ENCODE measurements at regions not wholly inside any gene's neighbourhood (a gene's known extent, or its start where the extent isn't known, plus 50 kb on each side); places are given as distances from the start of the nearest gene placed in this dataset.

DNA sequence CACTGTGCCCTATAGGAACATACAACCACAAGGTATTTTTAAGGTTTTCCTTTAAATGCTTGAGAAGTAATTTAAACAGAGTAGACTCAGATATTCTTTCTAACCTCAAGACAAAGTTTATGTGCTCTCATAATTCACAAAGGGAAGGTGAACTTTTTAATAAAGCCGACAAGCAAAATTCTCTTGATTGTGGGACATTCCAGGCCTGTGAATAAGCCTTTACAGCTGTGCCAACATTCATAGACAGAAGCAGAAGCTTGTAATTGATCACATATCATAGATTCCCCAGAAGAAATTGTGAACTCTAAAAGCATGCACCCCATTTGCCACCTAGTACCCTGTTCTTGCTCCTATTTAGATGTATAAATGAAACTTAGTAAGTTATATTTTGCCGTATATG, 1107.8 kb upstream of the SEMA6A start:
- H3K4me1 ChIP-seq (ENCODE audit: control insufficient read depth, insufficient read depth, low read length): no peaks in the 10 kb centered on the region
- no peak overlapping the region for H3K4me3 ChIP-seq (ENCODE audit: low read depth, low read length)
- no peak overlapping the region for H3K27ac ChIP-seq (ENCODE audit: low read depth, low read length)
- no peaks in the 10 kb centered on the region for H3K27me3 ChIP-seq (ENCODE audit: control insufficient read depth, insufficient read depth, low read length)
- no peaks in the 10 kb centered on the region for H3K36me3 ChIP-seq (ENCODE audit: control insufficient read depth, insufficient read depth, low read length)
- H3K9ac ChIP-seq (ENCODE audit: low read length): no peak overlapping the region
- no peaks in the 10 kb centered on the region for H3K9me3 ChIP-seq (ENCODE audit: control insufficient read depth, insufficient read depth, low read depth, low read length)

- Histone ChIP-seq H3K36me3 (ENCODE audit: control insufficient read depth, insufficient read depth, low read length) (no peaks in the 10 kb centered on the region), H3K27me3 (ENCODE audit: control insufficient read depth, insufficient read depth, low read length) (no peaks in the 10 kb centered on the region), H3K9me3 (ENCODE audit: control insufficient read depth, insufficient read depth, low read depth, low read length) (no peaks in the 10 kb centered on the region), H3K9ac (ENCODE audit: low read length) (no peak overlapping the region), H3K4me1 (ENCODE audit: control insufficient read depth, insufficient read depth, low read length) (no peaks in the 10 kb centered on the region), H3K4me3 (ENCODE audit: low read depth, low read length) (no peak overlapping the region), H3K27ac (ENCODE audit: low read depth, low read length) (no peak overlapping the region)
These were observed 1107.0 kb upstream of the SEMA6A start for GRCh38 chr5:117681431-117682254.

GRCh38 chr5:117680426-117680825, 1105.8 kb upstream of the SEMA6A start:
- Histone ChIP-seq H3K27me3 (ENCODE audit: control insufficient read depth, insufficient read depth, low read length) (no peaks in the 10 kb centered on the region), H3K27ac (ENCODE audit: low read depth, low read length) (no peak overlapping the region), H3K36me3 (ENCODE audit: control insufficient read depth, insufficient read depth, low read length) (no peaks in the 10 kb centered on the region), H3K9ac (ENCODE audit: low read length) (no peak overlapping the region), H3K4me1 (ENCODE audit: control insufficient read depth, insufficient read depth, low read length) (no peaks in the 10 kb centered on the region), H3K9me3 (ENCODE audit: control insufficient read depth, insufficient read depth, low read depth, low read length) (no peaks in the 10 kb centered on the region), H3K4me3 (ENCODE audit: low read depth, low read length) (no peak overlapping the region)

- H3K4me1 ChIP-seq (ENCODE audit: control insufficient read depth, insufficient read depth, low read length): no peaks in the 10 kb centered on the region
- no peaks in the 10 kb centered on the region for H3K36me3 ChIP-seq (ENCODE audit: control insufficient read depth, insufficient read depth, low read length)
- no peak overlapping the region for H3K4me3 ChIP-seq (ENCODE audit: low read depth, low read length)
- H3K27ac ChIP-seq (ENCODE audit: low read depth, low read length): no peak overlapping the region
- no peaks in the 10 kb centered on the region for H3K27me3 ChIP-seq (ENCODE audit: control insufficient read depth, insufficient read depth, low read length)
- H3K9ac ChIP-seq (ENCODE audit: low read length): no peak overlapping the region
- no peaks in the 10 kb centered on the region for H3K9me3 ChIP-seq (ENCODE audit: control insufficient read depth, insufficient read depth, low read depth, low read length)
These were observed 1104.4 kb upstream of the SEMA6A start for GRCh38 chr5:117679046-117679445.

- no peak overlapping the region for H3K27ac ChIP-seq (ENCODE audit: low read depth, low read length)
- H3K9me3 ChIP-seq (ENCODE audit: control insufficient read depth, insufficient read depth, low read depth, low read length): no peaks in the 10 kb centered on the region
- H3K36me3 ChIP-seq (ENCODE audit: control insufficient read depth, insufficient read depth, low read length): no peaks in the 10 kb centered on the region
- no peak overlapping the region for H3K4me3 ChIP-seq (ENCODE audit: low read depth, low read length)
- no peaks in the 10 kb centered on the region for H3K4me1 ChIP-seq (ENCODE audit: control insufficient read depth, insufficient read depth, low read length)
- no peak overlapping the region for H3K9ac ChIP-seq (ENCODE audit: low read length)
- no peaks in the 10 kb centered on the region for H3K27me3 ChIP-seq (ENCODE audit: control insufficient read depth, insufficient read depth, low read length)
These were observed 1101.0 kb upstream of the SEMA6A start for GRCh38 chr5:117675646-117676045.

- Histone ChIP-seq H3K4me1 (ENCODE audit: control insufficient read depth, insufficient read depth, low read length) (peaks cover 7% of the 10 kb centered on the region), H3K27ac (ENCODE audit: low read depth, low read length) (no peak overlapping the region), H3K4me3 (ENCODE audit: low read depth, low read length) (no peak overlapping the region), H3K9ac (ENCODE audit: low read length) (no peak overlapping the region), H3K27me3 (ENCODE audit: control insufficient read depth, insufficient read depth, low read length) (no peaks in the 10 kb centered on the region), H3K9me3 (ENCODE audit: control insufficient read depth, insufficient read depth, low read depth, low read length) (no peaks in the 10 kb centered on the region), H3K36me3 (ENCODE audit: control insufficient read depth, insufficient read depth, low read length) (no peaks in the 10 kb centered on the region)
These were observed 1096.9 kb upstream of the SEMA6A start for GRCh38 chr5:117671551-117671950.

GRCh38 chr5:117667105-117667504, 1092.5 kb upstream of the SEMA6A start:
- H3K27me3 ChIP-seq (ENCODE audit: control insufficient read depth, insufficient read depth, low read length): no peaks in the 10 kb centered on the region
- H3K4me1 ChIP-seq (ENCODE audit: control insufficient read depth, insufficient read depth, low read length): peaks cover 14% of the 10 kb centered on the region
- no peaks in the 10 kb centered on the region for H3K36me3 ChIP-seq (ENCODE audit: control insufficient read depth, insufficient read depth, low read length)
- no peaks in the 10 kb centered on the region for H3K9me3 ChIP-seq (ENCODE audit: control insufficient read depth, insufficient read depth, low read depth, low read length)
- H3K27ac ChIP-seq (ENCODE audit: low read depth, low read length): peak overlapping the region; percentile 62; the same call in 1 of the 2 replicates
- no peak overlapping the region for H3K4me3 ChIP-seq (ENCODE audit: low read depth, low read length)
- H3K9ac ChIP-seq (ENCODE audit: low read length): peak overlapping the region; percentile 17

DNA sequence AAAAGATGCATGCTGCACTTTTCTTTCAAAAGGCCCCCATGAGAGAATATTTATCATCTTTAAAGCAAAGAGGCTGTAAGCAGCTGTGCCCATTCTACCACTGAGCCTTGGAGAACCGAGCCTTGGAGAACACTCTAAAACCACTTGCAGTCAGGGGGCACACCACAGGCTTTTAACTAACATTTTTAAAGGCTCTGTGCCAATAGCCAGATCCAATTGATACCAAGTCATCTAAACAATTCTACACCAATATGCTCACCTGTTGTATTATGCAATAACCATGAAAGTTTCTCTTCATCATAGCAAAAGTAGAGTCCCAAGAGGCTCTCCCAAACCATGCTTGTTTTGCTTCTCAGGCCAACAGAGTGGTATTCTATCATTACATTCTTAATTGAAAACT, 1090.5 kb upstream of the SEMA6A start:
- Histone ChIP-seq H3K4me1 (ENCODE audit: control insufficient read depth, insufficient read depth, low read length) (peaks cover 14% of the 10 kb centered on the region), H3K9me3 (ENCODE audit: control insufficient read depth, insufficient read depth, low read depth, low read length) (no peaks in the 10 kb centered on the region), H3K27ac (ENCODE audit: low read depth, low read length) (no peak overlapping the region), H3K36me3 (ENCODE audit: control insufficient read depth, insufficient read depth, low read length) (no peaks in the 10 kb centered on the region), H3K27me3 (ENCODE audit: control insufficient read depth, insufficient read depth, low read length) (no peaks in the 10 kb centered on the region), H3K4me3 (ENCODE audit: low read depth, low read length) (no peak overlapping the region), H3K9ac (ENCODE audit: low read length) (no peak overlapping the region)

- H3K4me1 ChIP-seq (ENCODE audit: control insufficient read depth, insufficient read depth, low read length): peaks cover 14% of the 10 kb centered on the region
- H3K4me3 ChIP-seq (ENCODE audit: low read depth, low read length): no peak overlapping the region
- H3K27me3 ChIP-seq (ENCODE audit: control insufficient read depth, insufficient read depth, low read length): no peaks in the 10 kb centered on the region
These were observed 1087.7 kb upstream of the SEMA6A start for GRCh38 chr5:117662361-117662760.

DNA sequence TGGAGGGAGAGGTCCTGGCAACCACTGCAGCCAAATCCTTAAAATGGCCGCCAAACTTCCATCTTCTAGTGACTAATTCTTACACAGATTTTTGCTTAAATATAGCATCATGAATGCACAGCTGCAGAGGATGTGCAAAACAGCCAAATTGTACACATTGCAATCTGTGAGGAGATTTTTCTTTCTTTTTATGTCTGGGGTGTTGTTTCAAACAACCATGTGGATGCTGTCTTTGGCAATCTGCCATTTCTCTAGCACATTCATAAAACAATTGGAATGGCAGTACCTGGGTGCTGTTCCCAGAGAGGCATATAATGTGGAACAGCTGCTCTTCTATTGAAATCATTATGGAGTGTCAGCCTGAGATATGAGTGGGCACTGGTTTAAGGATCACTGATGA, 1082.9 kb upstream of the SEMA6A start:
- Histone ChIP-seq H3K36me3 (ENCODE audit: control insufficient read depth, insufficient read depth, low read length) (no peaks in the 10 kb centered on the region), H3K27ac (ENCODE audit: low read depth, low read length) (no peak overlapping the region), H3K9ac (ENCODE audit: low read length) (no peak overlapping the region), H3K27me3 (ENCODE audit: control insufficient read depth, insufficient read depth, low read length) (no peaks in the 10 kb centered on the region), H3K4me1 (ENCODE audit: control insufficient read depth, insufficient read depth, low read length) (no peaks in the 10 kb centered on the region), H3K9me3 (ENCODE audit: control insufficient read depth, insufficient read depth, low read depth, low read length) (no peaks in the 10 kb centered on the region), H3K4me3 (ENCODE audit: low read depth, low read length) (no peak overlapping the region)

More at GRCh38 chr5:117662361-117662760, 1087.7 kb upstream of the SEMA6A start:
- no peaks in the 10 kb centered on the region for H3K9me3 ChIP-seq (ENCODE audit: control insufficient read depth, insufficient read depth, low read depth, low read length)
- no peaks in the 10 kb centered on the region for H3K36me3 ChIP-seq (ENCODE audit: control insufficient read depth, insufficient read depth, low read length)
- no peak overlapping the region for H3K27ac ChIP-seq (ENCODE audit: low read depth, low read length)
- H3K9ac ChIP-seq (ENCODE audit: low read length): no peak overlapping the region

- Histone ChIP-seq H3K9ac (ENCODE audit: low read length) (no peak overlapping the region), H3K4me3 (ENCODE audit: low read depth, low read length) (no peak overlapping the region), H3K27ac (ENCODE audit: low read depth, low read length) (no peak overlapping the region), H3K36me3 (ENCODE audit: control insufficient read depth, insufficient read depth, low read length) (no peaks in the 10 kb centered on the region), H3K9me3 (ENCODE audit: control insufficient read depth, insufficient read depth, low read depth, low read length) (no peaks in the 10 kb centered on the region), H3K27me3 (ENCODE audit: control insufficient read depth, insufficient read depth, low read length) (no peaks in the 10 kb centered on the region), H3K4me1 (ENCODE audit: control insufficient read depth, insufficient read depth, low read length) (no peaks in the 10 kb centered on the region)
These were observed 1078.3 kb upstream of the SEMA6A start for GRCh38 chr5:117652958-117653280.
